ENCODE measurements at regions not wholly inside any gene's neighbourhood (a gene's known extent, or its start where the extent isn't known, plus 50 kb on each side); places are given as distances from the start of the nearest gene placed in this dataset.

GRCh38 chr5:103909391-103909790 lies 346.8 kb upstream of the NUDT12 start:
- DNase-seq (ENCODE audit: low read depth, low spot score) (no peak), FAIRE-seq (no peak)
- Histone ChIP-seq H3K9me1 (ENCODE audit: control insufficient read depth, extremely low read depth, insufficient read depth, low read length) (no peaks in the 10 kb centered on the region), H3K27ac (ENCODE audit: control insufficient read depth, insufficient read depth, low read length) (no peak overlapping the region), H3K27me3 (ENCODE audit: control insufficient read depth, extremely low read depth, insufficient read depth, low read length) (no peaks in the 10 kb centered on the region), H2AFZ (ENCODE audit: control insufficient read depth, low read length) (no peak overlapping the region), H3K9ac (ENCODE audit: control insufficient read depth, extremely low read depth, insufficient read depth, low read length) (no peak overlapping the region), H4K20me1 (ENCODE audit: control insufficient read depth, extremely low read depth, insufficient read depth, low read length) (no peaks in the 10 kb centered on the region), H3K4me2 (ENCODE audit: control insufficient read depth, extremely low read depth, insufficient read depth, low read depth, low read length) (no peak overlapping the region), H3K4me1 (ENCODE audit: control insufficient read depth, extremely low read depth, insufficient read depth, low read length) (no peaks in the 10 kb centered on the region), H3K79me2 (ENCODE audit: control insufficient read depth, insufficient read depth, low read length) (no peaks in the 10 kb centered on the region), H3K36me3 (ENCODE audit: control insufficient read depth in 2 of 2, extremely low read depth in 1 of 2, insufficient read depth in 2 of 2, low read length in 2 of 2) (no peaks in the 10 kb centered on the region), H3K4me3 (ENCODE audit: control insufficient read depth in 2 of 3, extremely low read depth in 1 of 3, insufficient read depth in 2 of 3, low read depth in 1 of 3, low read length in 3 of 3) (no peak overlapping the region), H3K9me3 (ENCODE audit: control insufficient read depth, low read depth, low read length) (no peaks in the 10 kb centered on the region)
- dilution Hi-C loops (cut with MboI; ENCODE audit: extremely low pct_ligation_motif_present, low sequenced_read_pairs), result no loop called here
- TF ChIP-seq EZH2 (IDR thresholded peaks at IDR 0.05; ENCODE audit: low read length), result no peak
- TF ChIP-seq CTCF (optimal IDR thresholded peaks at IDR 0.05 in 1 of 3, IDR thresholded peaks at IDR 0.05 in 1 of 3, conservative IDR thresholded peaks at IDR 0.05 in 1 of 3; ENCODE audit: extremely low read depth in 1 of 3, insufficient read depth in 2 of 3, low read length in 3 of 3), result no peak

- no peak for FAIRE-seq
- dilution Hi-C loops (cut with MboI; ENCODE audit: extremely low pct_ligation_motif_present, low sequenced_read_pairs), result no loop called here
- no peak overlapping the region for H2AFZ ChIP-seq (ENCODE audit: control insufficient read depth, low read length)
- no peaks in the 10 kb centered on the region for H3K4me1 ChIP-seq (ENCODE audit: control insufficient read depth, extremely low read depth, insufficient read depth, low read length)
- H3K36me3 ChIP-seq (ENCODE audit: control insufficient read depth in 2 of 2, extremely low read depth in 1 of 2, insufficient read depth in 2 of 2, low read length in 2 of 2), result no peaks in the 10 kb centered on the region
- no peak for DNase-seq (ENCODE audit: low read depth, low spot score)
- no peak overlapping the region for H3K9ac ChIP-seq (ENCODE audit: control insufficient read depth, extremely low read depth, insufficient read depth, low read length)
- no peaks in the 10 kb centered on the region for H3K9me1 ChIP-seq (ENCODE audit: control insufficient read depth, extremely low read depth, insufficient read depth, low read length)
- H4K20me1 ChIP-seq (ENCODE audit: control insufficient read depth, extremely low read depth, insufficient read depth, low read length), result no peaks in the 10 kb centered on the region
- TF ChIP-seq CTCF (optimal IDR thresholded peaks at IDR 0.05 in 1 of 3, IDR thresholded peaks at IDR 0.05 in 1 of 3, conservative IDR thresholded peaks at IDR 0.05 in 1 of 3; ENCODE audit: extremely low read depth in 1 of 3, insufficient read depth in 2 of 3, low read length in 3 of 3) (no peak), EZH2 (IDR thresholded peaks at IDR 0.05; ENCODE audit: low read length) (no peak)
- H3K79me2 ChIP-seq (ENCODE audit: control insufficient read depth, insufficient read depth, low read length), result no peaks in the 10 kb centered on the region
- H3K4me3 ChIP-seq (ENCODE audit: control insufficient read depth in 2 of 3, extremely low read depth in 1 of 3, insufficient read depth in 2 of 3, low read depth in 1 of 3, low read length in 3 of 3), result no peak overlapping the region
- no peak overlapping the region for H3K4me2 ChIP-seq (ENCODE audit: control insufficient read depth, extremely low read depth, insufficient read depth, low read depth, low read length)
- no peaks in the 10 kb centered on the region for H3K27me3 ChIP-seq (ENCODE audit: control insufficient read depth, extremely low read depth, insufficient read depth, low read length)
- H3K9me3 ChIP-seq (ENCODE audit: control insufficient read depth, low read depth, low read length), result no peaks in the 10 kb centered on the region
- H3K27ac ChIP-seq (ENCODE audit: control insufficient read depth, insufficient read depth, low read length), result no peak overlapping the region
Observed at GRCh38 chr5:103908336-103909080, 345.9 kb upstream of the NUDT12 start.
